HCEC 1CT (cell line): ENCODE measurements at regions not wholly inside any gene's neighbourhood (a gene's known extent, or its start where the extent isn't known, plus 50 kb on each side); places are given as distances from the start of the nearest gene placed in this dataset.
"Not testable (repeated sequence)": the region's sequence is repeated elsewhere in the genome, so short reads cannot be mapped to it uniquely, and the experiment has no call there.

Source experiments
- DNase-seq: peaks from one replicate; pipeline ENCODE4 v3.0.0-alpha.2; 2017

- peak; percentile 20 for DNase-seq
Measured at GRCh38 chr10:71912431-71912830, 51.8 kb upstream of the CHST3 start.

GRCh38 chr10:71911296-71911953, 52.8 kb upstream of the CHST3 start:
- peak; percentile 30 for DNase-seq

- no peak for DNase-seq
Measured at GRCh38 chr10:71909399-71910083, 54.7 kb upstream of the CHST3 start.

GRCh38 chr10:71908998-71909397, 55.2 kb upstream of the CHST3 start:
- DNase-seq: no peak

GRCh38 chr10:71905164-71905563, 54.1 kb upstream of the PSAP start:
- no peak for DNase-seq

GRCh38 chr10:71903636-71904250, 52.7 kb upstream of the PSAP start:
- DNase-seq: not testable (repeated sequence)

- no peak for DNase-seq
Measured at GRCh38 chr10:71902351-71902750, 51.3 kb upstream of the PSAP start.
